DMS53 treated with DMSO at 0.1 percent for 48 hours (cell line): ENCODE measurements at regions not wholly inside any gene's neighbourhood (a gene's known extent, or its start where the extent isn't known, plus 50 kb on each side); places are given as distances from the start of the nearest gene placed in this dataset.
"Not testable (repeated sequence)": the region's sequence is repeated elsewhere in the genome, so short reads cannot be mapped to it uniquely, and the experiment has no call there.

ENCODE experiments used
- DNase-seq: peaks from one replicate; lab custom pipeline; 2025; ENCODE audit not compliant: unreplicated experiment; lab: John Stamatoyannopoulos, UW

DNA sequence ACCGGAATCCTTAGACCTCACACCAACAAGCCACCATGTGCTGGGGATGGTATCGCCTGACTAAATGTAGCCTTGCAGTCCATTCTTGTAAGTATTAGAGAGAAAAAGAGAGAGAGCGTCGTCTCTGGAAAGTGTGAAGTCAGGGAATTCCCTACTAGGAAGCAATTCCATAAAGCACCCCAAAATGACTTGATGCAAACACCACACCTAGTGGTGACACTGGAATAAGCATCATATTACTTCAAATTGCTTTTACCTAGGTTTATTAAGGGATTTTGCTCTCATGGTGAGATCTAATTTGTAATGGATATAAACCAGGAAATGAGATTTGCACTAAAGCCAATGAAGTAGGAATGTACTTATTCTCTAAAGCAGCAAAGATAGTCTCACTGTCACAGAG, 111.4 kb upstream of the METTL9 start:
- not testable (repeated sequence) for DNase-seq

DNA sequence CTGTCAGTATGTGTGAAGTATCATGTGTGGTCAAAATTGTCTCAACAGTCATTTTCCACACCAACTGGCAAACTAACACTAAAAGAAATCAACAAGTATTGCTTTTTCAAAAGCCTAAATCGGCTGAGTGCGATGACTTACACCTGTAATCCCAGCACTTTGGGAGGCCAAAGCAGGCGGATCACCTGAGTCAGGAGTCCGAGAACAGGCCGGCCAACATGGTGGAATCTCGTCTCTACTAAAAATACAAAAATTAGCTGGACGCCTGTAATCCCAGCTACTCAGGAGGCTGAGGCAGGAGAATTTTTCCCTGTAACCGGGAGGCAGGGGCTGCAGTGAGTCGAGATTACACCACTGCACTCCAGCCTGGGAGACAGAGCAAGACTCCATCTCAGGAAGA, 100.3 kb upstream of the METTL9 start:
- DNase-seq: not testable (repeated sequence)

DNA sequence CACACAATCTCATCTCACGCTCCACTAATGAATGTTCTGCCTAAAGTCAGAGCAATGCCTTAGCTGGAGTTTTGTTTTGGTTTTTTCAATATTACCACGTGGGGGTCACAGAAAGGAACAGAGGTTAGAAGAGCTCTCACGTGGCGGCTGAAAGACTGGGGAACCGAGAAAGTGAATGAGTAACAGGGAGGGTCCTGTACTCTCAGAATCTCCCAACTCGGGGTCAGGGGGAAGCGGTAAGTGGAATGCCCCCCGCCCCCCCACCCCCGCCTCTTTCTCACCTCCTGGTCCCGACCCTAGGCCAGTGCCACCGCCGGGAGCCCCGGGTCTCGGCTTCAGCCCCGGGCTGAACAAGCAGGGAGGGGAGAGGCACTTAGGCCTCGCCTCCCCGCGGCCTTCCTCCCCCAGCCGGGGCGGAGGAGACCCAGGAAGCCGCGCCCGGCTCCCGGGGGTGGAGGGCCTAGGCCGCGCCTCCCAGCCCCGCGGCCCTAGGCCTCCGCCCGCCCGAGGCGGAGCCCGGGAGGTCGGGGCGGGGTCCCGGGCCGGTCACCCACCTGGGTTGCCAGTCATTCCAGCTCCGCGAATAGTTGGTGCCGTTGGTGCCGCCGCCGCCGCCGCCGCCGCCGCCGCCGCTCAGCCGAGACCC, 98.0 kb upstream of the METTL9 start:
- peak; percentile 36 for DNase-seq

DNA sequence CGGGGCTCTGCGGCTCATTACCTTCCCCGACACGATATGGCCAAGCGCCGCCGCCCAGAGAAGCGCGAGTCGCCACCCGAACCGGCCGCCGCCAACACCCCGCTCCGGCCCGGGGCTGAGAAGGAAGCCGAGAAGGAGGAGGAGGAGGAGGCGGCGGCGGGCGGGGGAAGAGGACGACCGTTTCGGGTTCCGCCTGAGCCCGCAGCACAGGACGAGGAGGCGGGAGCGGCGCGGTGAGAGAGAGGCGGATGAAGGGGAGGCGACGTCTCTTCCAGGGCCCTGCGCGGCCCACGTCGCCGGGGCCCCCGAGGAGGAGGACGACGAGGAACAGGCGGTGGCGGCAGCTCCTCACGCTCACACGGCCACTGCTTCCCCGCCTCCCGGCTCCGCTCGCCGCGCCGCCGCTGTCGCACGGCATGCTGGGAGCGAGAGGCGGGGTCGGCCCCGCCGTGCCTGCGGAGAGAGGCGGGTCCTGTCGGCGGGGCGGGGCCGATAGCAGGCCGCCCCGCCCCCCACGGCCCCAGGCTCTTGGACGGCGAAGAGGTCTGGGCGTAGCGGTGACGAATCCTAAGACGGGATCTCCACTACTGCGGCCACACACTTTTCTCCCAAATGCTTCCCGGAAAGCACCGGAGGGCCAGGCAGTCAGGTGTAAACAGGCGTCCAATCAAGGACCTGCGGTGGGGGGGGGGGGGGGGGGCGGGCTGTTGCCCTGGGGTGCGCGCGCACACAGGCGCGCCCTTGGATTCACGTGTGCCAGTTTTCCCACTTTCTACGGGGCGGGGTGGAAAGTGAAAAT, 97.3 kb upstream of the METTL9 start:
- peak; percentile 95 for DNase-seq

DNA sequence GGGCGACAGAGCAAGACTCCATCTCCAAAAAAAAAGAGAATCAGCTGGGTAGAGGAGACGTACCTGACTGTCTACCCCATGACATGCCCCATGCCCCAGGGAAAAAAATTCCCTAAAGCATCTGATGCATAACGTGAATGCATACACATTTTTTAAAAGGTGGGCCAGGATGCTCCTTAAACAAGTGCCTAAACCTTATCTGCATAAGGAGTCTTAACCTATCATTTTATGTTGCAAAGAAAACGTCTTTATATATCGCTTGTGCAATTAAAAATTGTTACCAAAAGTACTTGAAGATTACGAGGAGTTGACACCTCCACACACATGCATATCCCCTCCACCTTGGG, 95.8 kb upstream of the METTL9 start:
- DNase-seq: not testable (repeated sequence)

DNA sequence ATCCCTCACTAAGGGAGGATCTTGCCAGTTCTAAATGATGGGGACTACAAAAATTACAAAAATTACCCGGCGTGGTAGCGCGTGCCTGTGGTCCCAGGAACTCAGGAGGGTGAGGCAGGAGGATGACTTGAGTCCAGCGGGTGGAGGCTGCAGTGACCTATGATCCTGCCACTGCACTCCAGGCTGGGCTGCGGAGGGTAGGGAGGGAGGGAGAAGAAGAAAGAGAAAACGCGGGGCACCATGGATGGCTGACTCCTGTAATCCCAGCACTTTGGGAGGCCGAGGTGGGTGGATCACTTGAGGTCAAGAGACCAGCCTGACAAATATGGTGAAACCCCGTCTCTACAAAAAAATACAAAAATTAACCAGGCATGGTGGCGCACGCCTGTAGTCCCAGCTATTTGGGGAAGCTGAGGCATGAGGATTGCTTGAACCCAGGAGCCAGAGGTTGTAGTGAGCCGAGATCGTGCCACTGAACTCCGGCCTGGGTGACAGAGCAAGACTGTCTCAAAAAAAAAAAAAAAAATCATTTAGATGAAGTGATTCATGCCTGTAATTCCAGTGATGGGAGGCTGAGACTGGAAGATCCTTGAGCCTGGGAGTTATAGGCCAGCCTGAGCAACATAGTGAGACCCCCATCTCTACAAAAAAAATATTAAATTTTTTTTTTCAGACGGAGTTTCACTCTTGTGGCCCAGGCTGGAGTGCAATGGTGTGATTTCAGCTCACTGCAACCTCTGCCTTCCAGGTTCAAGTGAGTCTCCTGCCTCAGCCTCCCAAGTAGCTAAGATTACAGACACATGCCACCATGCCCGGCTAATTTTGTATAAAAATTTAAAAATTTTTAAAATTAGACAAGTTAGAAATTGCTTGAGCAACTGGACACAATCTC, 95.2 kb upstream of the METTL9 start:
- DNase-seq: not testable (repeated sequence)

DNA sequence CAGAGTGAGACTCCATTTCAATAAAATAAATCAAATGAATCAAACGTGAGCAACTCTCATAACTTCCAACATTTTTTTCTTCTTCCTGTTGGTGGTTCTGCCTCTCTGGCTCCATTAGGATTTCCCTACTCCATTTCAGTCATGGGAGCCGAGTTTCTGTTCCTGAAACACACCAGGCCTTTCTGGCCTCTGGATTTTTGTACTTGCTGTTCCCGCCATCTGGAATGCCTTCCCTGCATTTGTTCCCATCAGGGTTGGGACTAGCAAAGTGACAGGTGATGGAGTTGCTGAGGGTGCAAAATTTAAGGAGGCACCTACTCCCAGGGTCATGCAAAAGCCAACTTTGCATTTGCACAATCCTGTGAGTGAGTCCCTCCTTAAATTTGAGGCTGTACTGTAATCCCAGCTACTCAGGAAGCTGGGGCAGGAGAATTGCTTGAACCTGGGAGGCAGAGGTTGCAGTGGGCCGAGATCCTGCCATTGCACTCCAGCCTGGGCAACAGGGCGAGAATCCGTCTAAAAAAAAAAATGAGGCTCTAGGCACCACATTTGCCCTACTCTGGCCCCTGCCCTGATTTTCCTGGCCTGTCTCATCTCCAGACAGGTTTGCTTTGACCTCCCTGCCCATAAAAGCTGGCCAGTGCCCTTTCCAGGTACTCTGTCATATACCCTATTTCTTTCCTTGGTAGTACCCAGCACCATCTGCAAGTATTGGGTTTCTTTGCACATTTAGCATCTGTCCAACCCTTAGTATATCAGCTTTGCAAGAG, 93.4 kb upstream of the METTL9 start:
- DNase-seq: not testable (repeated sequence)

DNA sequence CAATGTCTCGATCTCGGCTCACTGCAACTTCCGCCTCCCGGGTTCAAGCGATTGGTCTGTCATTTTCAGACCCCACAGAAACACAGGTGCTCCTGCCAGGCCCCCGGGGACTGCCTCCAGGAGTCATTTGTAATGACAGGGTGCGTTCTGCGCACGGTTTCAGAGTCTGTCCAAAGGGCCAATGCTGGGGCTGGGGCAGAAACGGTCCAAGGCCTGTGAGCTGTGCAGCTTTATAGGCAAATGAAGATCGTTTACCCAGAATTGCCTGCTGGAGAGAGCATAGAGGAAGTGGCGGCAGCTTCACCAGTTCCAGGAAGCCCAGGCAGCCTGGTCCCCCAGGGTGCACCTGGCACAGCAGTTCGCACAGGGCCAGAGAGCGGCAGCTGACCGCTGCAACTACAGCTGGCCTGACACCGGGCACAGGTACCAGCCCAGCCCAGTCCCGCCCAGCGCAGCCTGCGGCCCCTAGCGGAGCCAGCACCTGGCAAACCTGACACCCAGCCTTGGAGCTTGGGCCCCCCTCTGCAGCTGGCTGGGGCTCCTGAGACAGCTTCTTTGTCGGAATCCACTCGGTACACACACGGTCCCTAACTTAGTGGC, 92.4 kb upstream of the METTL9 start:
- not testable (repeated sequence) for DNase-seq

DNA sequence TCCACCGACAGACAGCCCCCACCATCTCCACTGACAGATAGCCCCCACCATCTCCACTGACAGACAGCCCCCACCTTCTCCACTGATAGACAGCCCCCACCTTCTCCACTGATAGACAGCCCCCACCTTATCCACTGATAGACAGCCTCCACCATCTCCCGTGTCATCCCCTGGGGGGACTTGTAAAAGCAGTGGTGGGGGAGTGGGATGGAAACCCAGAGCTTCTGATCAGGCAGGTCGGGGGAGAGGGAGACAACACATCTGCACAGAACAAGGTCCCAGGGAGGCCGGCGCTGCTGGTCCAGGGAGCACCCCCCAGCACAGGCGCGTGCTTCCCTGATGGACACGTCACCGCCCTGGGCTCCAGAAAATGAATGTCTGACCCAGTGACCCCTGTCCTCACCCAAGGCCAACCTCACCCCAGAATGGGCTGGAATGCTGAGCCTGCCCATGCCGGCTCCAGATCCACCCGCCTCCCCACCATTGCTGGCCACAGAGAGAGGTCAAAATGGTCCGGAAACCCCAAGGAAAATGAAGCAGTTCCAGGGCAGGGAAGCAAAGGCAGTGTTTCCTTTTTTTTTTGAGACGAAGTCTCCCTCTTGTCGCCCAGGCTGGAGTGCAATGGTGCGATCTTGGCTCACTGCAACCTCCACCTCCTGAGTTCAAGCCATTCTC, 91.6 kb upstream of the METTL9 start:
- DNase-seq: not testable (repeated sequence)

DNA sequence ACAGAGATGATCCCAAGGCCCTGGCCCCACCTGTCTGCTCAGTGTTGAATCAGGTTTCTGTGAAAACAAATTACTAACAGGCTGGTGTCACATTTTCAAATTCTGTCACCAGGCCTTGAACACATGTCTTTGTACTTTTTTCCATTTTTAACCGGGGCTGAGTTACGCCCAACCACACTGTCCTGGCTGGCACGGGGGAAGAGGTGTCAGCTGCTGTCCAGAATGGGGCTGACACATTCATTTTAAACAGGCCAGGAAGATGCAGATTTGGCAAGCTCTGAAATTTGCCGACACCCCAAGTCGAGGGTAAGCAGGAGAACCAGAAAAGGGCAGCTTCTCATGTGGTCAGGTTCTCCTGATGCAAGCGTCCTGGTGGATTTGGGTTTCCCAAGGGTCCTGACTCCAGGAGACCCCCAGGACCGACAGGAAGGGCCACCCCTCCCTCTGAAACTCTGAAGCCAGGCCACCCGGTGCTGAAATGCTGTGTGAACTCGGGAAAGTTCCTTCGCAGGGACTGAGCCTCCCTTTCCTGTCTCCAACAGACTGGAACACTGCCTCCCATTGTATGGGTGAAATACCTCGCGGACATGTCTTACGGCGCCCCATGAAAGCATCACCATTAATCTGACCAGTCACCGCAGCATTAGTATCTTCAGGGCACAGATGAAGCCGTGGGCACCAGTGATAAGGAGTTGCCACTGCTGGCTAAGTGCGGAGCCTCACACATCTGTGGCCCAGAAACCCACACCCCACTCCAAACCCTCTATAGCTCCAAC, 90.5 kb upstream of the METTL9 start:
- not testable (repeated sequence) for DNase-seq

DNA sequence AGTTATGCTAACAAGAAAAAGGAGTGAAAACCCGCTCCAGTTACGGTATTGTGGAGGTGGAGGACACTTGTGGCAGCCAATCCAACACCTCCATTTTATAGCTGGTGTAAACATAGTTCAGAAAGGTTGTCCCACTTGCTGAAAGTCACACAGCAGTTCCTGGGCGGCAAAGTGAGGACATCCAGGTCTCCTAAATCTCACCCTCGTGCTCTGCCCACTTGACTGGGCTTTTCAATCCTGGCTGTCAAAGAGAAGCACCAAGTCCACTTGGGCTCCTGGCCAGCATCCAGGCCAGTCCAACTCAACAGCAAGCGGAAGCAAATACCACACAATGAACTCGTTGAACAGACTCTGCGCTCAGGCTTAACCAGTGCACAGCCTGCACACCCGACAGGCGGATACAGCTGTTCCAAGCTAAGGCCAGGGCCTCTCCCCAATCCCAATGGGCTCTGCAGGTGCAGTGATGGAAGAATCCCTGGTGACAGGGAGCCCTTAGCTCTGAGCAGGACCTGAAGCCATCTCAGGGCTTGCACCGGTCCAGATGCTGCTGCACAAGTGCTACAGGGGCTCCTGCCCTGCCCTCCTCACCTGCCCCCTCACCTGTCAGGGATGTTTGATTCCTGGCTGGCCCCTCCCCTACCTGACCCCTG, 89.8 kb upstream of the METTL9 start:
- not testable (repeated sequence) for DNase-seq

DNA sequence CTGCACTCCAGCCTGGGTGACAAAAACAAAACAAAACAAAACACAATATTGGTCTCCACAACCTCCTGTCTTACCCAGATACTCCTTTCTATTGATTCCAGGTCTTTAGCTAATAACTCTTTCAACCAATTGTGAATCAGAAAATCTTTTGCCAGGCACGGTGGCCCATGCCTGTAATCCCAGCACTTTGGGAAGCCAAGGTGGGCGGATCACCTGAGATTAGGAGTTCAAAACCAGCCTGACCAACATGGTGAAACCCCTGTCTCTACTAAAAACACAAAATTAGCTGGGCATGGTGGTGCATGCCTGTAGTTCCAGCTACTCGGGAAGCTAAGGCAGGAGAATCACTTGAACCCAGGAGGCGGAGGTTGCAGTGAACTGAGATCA, 88.5 kb upstream of the METTL9 start:
- DNase-seq: not testable (repeated sequence)

DNA sequence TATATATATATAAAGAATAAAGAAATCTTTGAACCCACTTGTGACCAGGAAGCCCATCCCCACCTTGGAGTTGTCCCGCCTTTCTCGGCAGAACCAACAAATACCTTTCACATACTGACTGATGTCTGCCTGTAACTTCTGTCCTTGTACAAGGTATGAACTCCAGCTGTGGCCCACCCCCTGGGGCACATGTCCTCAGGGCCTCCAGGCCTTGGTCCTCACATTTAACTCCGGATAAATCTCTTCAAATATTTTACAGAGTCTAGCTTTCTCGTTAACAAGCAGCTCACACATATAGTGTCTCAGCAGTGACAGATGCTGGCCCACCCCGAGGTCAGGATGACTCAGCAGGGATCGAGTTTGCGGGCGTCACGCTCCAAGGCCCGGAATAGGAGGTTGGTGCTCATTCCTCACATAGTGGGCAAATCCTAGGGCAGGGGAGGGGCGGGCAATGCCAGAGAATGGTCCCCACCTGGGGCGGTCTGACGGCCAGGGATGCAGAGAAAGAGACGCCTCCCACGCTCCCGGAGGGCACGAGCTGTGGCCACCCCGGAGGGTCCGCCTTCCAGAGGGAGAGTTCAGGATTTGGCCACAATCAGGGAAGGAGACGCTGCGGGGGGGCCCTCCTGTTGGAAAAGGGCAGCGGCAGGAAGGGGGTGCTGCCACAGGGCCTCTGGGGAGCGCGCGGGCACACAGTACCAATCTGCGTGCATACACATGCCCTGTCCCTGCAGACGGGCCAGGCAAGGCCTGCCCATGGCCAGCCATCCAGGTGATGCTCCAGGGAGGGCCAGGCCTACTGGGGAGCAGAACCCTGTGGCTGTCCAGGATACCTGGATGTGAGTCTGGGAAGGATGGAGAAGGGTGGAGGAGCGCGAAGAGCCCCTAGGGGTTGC, 87.8 kb upstream of the METTL9 start:
- not testable (repeated sequence) for DNase-seq

DNA sequence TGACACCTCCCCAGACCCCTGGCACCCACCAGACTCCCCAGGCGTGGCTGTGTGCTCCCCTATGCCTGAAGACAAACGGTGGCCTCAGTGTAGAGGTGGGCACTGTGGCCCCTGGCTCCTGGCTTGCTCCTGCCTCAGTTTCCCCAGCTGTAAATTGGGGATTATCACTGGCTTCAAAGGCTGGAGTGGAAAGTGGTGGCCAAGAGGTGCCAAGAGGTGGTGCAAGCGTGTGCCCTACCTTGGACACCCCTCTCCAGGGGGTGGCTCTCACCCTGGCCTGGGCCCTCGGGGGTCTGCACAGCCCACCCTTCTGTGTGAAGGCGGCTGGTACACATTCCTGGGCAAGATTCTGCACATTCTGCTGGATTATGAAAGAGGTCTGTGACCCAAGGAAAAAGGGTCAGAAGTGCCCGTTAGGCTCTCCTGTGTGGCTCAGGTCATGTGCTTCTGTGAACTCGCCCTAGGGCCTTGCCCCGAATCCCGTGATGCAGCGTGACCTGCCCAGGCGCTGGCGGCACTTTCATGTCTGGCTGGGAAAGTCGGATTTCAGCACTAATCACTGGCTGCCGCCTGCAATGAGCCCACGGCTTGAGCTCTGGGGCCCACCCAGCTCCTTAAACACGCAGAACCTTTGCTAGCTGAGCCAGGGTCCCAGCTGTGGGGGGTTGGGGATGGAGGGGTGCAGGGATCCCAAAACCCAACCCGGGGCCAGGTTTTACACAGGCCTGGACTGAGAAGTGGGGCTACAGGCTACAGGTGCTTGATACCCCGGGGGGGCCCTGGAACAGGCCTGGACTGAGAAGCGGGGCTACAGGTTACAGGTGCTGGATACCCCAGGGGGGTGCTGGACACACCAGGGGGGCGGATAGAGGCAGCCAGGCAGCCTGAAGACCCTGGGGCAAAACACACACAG, 86.8 kb upstream of the METTL9 start:
- not testable (repeated sequence) for DNase-seq

DNA sequence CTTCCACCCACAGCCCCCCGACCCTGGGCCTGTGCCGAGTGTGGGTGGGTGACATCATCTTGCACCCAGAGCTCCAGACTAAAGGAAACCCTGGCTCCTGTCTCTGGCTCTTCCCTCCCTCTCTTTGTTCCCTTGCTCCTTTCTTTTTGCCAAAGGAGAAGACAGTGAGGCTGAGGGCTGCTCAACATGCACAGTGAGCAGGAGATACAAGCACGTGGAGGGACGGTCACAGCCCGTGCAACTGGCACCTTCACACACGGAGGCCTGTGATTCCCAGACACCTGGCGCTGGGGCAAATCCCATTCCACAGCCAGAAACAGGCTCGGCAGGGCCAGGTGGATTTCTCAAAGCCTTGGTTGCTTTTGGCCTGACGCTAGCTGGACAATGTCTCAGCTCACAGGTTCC, 86.0 kb upstream of the METTL9 start:
- not testable (repeated sequence) for DNase-seq

DNA sequence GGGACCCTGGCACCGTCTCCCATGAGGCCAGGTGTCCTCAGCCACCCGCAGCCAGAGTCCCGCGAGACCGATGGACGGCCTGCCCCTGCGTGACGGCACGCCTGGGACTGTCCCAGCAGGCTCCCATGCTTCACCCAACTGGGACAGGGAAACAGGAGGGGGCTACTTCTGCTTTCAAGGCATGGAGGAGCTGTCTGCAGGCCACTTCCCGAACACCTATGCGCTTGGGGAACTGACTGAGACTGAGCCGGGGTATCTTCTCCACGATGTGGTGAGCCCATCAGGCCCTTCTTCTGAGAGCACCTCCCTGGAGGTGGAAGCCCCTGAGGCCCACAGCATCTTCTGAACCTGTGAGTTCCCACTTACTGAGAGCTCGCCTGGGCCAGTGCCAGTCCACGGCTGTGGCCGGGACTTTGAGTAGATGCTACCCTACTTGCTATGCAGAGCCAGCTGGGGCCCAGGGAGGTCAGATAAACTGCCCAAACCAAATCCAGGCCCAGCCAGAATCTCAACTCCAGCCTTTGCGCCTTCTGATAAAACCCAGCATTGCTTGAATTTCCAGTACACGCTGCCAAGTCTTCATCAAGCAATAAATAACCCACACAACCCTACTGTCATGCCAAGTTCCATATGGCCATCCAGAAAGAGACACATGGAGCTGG, 85.4 kb upstream of the METTL9 start:
- not testable (repeated sequence) for DNase-seq
